NCI-H526 (cell line): ENCODE measurements at regions not wholly inside any gene's neighbourhood (a gene's known extent, or its start where the extent isn't known, plus 50 kb on each side); places are given as distances from the start of the nearest gene placed in this dataset.
"Not testable (repeated sequence)": the region's sequence is repeated elsewhere in the genome, so short reads cannot be mapped to it uniquely, and the experiment has no call there.

Source experiments
- DNase-seq, 2 experiments: peaks; one replicate each; lab custom pipeline; 2025; lab: John Stamatoyannopoulos, UW

DNA sequence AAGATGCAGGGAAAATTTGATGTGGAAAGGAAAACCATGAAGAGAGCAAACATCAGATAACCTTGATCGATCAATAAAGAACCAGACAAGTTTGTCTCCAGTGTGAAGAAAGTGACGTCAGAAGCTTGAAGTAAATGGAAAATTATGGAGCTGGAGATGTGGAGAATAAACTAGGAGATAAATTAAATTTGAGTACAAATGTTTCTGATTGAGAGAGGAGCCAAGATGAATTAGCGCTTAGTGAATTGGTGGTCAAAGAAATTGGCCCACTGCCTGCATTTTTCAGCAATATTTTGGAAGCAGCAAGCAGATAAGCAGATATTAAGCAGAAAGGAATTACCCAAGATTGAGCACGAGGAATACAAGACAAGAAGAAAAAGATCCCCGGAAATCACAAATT, 567.3 kb upstream of the ZNF385D start:
- no peak for DNase-seq

DNA sequence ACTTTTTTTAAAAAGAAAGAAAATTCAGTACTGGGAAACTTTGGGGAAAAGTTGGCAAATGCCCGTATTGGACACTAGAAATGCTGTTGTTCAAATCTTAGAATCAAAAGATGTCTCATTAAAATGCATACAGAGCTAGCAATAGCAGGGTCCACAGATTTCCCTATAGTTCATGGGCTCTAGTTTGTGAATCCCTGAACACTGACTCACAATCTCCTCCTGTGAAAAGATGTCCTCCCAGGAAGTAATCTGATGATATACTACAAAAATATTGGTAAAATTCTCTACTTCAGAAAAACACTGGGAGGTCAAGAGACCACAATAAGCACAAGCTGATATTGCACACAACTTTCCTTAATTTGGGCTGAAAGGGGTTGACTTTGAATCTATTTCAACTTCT, 568.4 kb upstream of the ZNF385D start:
- DNase-seq: no peak

DNA sequence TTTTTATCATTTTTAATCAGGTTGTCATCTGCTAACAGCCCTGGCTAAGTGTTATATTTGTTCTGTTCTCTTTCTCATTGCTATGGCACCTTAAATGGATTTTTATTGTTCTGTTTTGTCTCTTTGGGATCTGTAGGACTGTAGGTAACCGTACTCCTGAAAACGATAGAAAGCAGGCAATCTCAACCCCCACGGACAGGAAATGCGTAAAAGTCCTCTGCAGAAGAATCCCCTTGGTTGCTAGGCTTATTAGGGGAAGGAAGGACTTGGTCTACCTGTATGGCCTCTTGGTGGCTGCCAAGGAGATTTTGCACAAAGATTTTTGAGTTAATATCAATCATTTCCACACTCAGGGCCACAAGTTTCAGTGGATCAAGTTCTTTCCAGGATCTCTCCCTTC, 571.9 kb upstream of the ZNF385D start:
- DNase-seq: no peak

DNA sequence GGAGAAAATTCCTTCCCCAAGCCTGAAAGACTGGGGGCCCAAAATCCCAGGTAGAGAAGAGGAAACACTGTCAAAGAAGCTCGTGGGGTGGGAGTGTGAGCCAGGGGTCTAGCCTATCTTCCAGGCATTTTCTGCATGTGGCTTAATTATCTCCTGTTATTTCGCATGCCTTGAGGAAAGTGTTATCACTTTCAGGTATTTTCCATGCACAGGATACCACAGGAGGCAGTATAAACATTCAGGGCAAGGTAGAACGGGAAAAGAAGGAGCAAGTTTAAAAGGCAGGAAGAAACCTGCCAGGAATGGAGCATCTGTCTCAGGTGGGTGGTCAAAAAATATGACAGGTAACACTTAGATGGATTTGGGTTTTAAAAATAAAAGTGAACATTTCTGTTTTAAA, 575.3 kb upstream of the ZNF385D start:
- DNase-seq: no peak

DNA sequence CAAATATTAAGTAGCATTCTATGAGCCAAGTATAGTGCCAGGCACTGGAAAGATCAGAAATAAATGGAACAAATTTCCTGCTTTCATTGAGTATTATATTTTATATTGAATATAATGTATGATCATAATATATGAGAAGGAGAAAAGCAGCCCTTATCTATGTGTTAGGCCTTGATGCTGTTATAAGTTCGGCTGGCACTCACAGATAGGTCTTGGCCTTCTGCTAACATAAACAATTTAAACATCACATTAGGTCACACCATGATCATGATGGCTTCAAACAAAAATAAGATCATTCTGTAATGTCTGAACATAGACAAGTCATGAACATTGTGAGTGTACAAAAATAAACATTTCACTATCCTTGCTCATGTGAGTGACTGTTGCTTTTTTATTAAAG, 584.0 kb upstream of the ZNF385D start:
- no peak for DNase-seq

DNA sequence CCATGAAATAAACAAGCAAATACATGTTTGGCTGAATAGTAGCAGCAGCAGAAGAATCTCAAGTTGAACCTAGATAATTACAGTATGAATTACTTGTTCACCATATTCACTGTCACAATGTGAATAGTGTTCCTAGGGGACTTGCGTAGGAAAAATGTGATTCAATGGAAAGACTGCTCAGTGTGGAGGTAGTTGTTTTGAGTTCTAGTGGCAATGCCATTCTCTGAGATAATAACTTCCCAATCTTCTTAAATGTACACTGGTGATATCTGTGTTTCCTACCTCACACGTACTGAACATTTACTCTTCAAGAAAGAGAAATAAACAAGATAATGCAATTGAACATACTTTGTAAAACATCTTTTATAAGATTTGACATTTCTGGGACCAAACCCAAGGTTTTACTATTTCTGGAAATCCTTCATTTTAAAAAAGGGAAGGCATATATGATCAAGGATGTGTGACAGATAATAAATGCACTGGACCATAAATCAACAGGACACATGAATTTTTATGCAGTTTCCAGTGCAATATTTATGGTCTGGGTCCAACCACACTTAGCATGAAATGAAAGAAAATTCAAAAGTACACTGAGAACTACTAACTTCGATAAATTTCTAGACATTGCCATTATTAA, 598.3 kb upstream of the ZNF385D start:
- no peak for DNase-seq

DNA sequence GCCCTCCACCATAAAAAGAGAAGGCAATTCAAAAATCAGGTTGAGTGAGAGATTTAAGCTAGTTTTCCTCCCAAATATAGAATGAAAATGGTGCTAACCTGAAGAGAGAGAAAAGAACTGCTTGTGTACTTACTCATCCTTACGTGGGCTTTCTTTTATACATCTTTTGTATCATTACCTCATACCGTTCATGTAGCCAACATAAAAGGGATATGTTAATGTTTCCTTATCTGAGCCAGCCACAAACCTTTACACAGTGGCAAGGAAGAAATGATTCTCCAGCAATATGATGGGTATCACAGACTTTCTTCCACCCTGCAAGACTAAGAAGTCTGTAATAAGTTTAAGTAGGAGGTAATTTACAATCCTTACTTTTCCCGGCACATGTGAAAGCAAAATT, 600.8 kb upstream of the ZNF385D start:
- DNase-seq: no peak

DNA sequence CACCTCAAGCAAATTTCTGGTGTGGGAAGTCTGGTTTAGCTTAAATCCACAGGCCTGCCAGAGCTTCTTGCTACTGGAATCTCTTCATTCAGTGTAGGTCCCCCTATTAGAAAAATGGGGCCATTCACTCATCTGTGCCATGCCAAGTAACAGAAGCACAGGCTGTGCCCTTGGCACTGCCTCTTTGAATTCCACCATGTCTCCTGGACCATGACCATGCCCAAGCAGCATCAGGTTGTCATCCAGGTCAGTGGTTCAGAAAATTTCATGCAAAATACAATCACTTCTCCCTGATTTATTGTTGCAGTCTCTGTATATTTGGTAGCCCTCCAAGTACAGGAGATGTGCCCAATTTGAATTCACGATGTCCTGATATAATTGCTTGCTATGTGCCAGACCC, 602.1 kb upstream of the ZNF385D start:
- no peak for DNase-seq

DNA sequence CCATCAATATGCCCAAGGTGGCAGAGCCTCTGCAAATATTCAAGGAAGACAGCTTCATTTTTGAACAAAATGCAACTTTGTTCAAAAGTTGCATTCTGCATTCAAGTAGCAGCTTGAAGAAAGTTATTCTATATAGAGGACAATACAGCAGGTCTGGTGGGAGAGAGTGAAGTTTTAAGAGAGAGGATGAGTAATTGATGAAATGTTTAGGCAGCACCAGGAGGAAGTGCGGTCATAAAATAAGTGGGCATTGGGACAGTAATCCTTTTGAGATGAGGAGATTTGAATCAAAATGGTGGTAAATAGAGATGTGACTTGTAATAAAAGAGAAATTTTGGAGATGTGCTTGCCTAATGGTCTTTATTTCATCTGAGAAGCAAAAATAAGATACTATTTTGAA, 607.3 kb upstream of the ZNF385D start:
- DNase-seq: no peak

DNA sequence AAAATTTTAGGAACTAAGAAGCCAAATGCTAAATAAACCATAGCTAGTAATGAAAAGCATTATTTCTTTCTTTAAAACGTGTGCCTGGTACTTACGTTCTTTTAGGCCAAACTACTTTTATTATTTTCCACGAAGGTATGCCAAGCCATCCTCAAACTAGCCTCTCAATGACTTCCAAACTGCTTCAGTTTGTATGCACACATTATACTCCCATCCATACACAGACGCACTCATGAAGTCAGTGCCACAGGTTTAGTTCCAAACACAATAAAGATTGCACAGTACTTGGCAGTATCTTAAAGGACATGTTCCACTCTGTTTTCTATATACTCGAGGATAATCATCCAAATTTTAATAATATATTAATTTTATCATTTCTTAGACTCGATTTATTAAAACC, 609.2 kb upstream of the ZNF385D start:
- DNase-seq: no peak

DNA sequence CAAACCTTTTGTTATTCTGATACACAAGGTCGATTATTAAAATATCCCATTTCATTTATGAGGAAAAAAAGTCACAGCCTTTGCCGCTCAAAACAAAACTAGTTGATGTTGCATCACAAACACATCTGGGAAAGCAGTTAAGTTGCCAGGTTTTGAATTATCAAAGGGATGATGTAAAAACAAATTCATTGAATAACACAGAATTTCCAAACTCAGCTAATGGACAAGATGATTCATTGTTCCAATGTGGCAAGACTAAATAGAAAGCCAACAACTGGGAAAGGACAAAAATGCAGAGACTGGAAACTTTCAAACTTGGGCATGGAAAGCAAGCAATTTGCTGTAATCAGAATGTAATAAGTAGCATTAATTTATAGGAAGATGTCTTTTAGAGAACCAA, 610.0 kb upstream of the ZNF385D start:
- no peak for DNase-seq

DNA sequence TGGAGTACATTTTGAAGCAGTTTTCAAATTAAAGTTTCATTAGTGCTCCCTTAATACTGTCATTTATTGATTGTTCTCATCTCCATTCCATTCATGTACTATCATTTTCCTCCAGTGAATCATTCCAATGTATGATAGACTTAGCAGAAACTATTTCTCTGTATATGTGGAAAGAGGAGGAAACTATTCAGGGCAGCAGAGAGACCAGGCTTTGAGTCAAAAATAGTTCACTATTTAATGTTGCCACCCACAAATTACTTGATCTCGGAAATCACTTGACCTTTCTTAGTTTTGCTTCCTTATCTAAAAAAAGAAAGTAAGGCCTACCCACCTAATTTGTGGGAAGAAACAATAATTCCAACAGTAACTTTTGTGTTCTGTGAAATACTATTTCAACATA, 610.5 kb upstream of the ZNF385D start:
- DNase-seq: no peak

DNA sequence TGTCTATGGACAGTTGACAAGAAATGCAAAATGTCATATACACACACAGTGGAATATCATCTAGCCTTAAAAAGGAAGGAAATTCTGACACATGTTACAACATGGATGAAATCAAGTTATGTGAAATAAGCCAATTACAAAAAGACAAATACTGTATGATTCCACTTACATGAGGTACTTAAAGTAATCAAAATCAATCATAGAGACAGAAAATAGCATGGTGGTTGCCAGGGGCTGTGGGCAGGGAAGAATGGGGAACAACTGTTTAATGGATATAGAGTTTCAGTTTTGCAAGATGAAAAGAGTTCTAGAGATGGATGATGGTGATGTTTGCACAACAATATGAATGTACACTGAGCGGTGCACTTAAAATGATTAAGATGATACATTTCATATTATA, 613.8 kb upstream of the ZNF385D start:
- no peak for DNase-seq

DNA sequence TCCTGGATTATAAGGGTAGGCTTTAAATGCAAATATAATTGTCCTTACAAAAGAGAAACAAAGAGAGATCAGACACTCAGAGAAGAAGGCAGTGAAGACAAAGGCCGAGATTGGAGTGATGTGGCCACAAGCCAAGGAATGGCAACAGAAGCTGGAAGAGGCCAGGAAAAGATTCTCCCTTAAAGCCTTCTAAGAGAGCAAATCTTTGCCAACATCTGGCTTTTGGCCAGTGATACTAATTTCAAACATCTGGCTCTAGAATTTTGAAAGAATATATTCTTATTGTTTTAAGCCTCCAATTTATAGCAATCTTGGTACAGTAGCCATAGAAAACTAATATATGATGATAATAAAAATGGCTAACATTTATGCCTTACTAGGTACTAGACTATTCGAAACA, 615.8 kb upstream of the ZNF385D start:
- DNase-seq: no peak

DNA sequence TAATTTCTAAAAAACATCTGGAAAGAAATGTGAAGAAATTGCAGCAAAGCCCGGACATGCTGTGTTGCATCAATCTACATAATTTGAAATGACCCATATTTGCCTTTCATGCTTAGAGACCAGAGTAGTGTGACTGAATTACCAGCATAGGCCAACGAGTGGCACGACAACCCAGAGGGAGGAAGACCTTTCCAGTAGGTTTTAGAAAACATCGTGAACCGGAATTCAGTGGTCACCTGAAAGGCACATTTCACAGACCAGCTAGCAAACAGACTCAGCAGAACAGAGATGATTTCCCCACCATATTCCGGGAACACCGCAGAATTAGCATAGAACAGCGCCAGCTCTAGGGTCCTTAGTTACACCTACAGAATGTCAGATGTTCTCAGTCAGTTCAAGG, 620.0 kb upstream of the ZNF385D start:
- no peak for DNase-seq

DNA sequence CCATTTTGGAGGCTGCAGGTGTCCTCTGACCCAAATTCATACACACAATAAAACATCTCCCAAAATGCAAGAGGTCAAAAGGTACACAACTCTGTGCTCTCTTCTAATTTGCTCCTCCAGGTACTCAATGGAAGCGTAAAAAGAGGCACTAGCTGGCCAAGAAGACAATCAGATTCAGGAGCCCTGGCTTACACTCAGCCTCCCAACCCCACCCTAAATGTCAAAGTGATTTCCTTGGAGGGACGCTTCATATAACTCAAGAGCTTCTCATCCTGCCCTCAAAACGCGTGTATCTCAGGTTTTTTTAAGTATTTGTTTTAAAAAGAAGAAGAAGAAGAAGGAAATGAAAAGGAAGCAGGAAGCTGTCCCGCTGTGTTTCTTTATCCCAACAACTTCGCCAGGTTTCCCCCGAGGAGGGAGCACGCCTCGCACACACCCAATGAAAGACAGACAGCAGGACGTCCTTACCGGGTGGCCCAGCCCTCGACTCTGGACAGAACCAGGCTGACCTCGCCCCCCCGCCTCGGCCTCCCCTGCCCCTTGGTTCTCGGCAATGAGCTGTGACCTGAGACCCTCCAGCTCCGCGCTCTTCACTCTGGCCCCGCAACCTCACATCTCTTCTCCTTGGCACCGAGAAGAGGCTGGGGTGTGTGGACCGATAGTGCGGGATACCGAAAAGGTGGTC, 620.7 kb upstream of the ZNF385D start:
- no peak for DNase-seq

DNA sequence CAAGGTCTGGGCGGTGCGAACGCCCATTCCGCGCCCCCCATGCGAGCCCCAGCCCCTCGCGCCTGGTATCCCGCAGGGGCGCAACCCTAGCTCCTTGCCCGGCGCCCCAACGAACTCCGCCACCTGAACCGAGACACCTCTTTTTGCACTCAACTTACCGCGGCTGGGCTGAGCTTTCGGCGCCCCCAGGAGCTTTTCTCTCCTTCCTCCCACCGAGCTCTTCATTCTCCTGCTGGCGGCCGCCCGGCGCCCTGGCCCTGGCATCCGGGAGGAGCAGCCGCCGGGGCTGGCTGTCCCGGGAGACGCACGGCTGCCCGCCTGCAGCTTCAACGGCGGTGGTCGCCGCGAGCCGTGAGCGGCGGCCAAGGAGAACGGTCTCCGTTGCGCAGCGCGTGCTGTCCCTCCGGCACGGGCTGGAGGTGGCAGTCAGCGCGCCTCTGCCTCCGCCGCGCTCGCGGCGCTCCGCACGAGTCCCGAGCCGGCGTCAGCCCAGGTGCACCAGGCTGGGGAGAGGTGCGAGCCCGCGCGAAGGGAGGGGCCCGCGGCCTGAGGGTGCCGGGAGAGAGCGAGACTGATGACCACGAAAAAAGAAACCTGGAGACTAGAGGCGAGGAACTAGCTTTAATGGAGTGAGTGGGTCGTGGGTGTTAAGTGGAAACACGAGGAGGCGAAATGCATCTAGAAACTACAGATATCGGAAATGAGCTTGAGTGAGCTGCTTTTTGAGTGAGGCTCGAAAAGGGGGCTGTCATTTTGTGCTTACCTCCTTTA, 621.5 kb upstream of the ZNF385D start:
- peak; percentile 4 to 40 for DNase-seq

DNA sequence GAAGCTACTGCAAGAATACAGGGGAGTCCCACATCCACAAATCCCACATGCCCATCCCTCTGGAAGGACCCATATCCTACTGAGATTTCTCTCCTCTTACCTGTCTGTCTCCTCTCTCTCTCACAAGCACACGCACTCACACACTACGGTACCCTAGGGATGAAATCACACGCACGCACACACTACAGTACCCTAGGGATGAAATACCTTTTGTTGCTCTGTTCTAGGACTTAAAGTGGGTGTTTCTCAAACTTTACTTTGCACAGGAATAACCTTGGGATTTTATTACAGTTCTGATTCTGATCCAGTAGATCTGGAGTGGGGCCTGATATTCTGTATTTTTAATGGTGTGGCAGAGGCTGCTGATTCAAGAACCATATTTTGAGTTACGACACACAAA, 622.2 kb upstream of the ZNF385D start:
- no peak for DNase-seq

DNA sequence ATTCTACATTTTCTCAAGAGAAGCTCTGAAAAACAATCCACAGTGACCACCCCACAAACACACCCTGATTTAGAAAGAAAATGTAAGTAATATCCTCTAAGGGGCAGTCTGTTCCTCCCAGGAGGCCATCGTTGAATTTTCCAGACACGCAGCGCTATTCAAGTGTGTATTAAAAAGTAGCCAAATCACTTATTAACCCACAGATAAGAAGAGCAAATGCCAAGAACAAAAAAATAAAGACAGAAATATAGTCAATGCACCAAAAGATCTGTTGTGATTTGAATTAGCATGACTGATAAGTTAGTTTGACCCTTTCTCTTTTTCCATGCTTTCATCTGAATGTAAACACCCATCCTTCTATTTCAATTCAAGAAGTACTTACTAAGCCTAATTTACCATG, 622.8 kb upstream of the ZNF385D start:
- DNase-seq: no peak

DNA sequence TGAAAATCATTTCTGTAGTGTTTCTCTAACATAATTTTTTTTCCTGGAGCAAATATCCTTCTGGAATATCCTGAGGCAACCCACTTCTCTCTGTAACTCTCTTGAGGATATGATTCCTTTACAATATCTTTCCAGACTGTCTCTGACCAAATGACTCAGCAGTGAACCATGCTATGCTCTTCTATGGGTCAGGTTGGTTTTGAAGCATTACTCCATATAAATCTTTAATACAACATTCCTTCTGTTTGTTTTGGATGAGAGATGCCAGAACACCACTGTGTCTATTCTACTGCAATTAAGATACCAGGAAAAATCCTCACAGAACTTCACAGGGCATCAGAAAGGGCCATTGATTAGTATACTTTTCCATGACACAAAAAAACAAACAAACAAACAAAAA, 626.4 kb upstream of the ZNF385D start:
- DNase-seq: no peak

DNA sequence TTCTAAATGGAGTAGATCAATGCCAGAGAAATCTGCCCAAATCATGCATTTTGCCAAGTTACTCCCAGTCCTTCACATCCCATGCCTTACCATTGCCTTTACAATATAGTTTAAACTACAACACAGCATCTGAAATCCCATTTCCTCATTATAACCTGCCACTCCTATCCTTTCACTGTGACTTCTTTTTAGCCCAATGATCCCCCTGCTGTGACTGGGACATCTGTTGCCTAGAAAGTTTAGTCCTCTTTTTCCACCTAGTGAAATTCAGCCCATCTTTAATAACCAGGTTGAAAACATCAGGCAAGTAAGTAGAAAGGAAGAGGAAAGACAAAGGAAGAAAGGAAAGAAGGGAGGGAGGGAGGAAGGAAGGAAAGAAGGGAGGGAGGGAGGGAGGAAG, 627.9 kb upstream of the ZNF385D start:
- no peak for DNase-seq

DNA sequence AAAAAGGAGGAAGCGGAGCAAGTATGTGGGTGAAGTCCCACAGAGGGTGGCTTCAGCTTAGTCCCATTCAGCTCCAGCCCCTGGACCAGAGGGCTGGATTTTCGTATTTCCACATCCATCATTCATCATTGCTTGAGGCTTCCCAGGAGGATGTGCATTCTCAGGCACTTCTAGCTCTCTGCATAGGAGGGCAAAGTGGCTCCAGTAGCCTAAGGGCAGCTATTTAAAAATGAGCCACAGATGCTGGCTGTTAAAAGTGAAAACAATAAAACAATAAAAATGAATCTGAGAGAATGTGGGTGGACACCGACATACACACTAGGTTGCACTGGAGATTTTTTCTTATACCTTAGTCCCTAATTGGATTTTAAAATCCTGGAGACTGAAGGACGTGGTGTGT, 629.2 kb upstream of the ZNF385D start:
- DNase-seq: no peak

DNA sequence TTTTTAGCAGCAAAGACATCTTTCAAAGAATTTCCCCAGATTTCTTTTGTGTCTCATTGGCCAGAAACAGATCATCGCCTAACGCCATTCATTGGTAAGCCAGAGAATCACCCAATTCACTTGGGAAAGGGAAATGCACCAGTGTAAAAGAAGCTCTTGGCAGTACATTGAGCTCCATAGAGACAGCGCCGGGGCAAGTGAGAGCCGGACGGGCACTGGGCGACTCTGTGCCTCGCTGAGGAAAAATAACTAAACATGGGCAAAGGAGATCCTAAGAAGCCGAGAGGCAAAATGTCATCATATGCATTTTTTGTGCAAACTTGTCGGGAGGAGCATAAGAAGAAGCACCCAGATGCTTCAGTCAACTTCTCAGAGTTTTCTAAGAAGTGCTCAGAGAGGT, 630.6 kb upstream of the ZNF385D start:
- not testable (repeated sequence) for DNase-seq

DNA sequence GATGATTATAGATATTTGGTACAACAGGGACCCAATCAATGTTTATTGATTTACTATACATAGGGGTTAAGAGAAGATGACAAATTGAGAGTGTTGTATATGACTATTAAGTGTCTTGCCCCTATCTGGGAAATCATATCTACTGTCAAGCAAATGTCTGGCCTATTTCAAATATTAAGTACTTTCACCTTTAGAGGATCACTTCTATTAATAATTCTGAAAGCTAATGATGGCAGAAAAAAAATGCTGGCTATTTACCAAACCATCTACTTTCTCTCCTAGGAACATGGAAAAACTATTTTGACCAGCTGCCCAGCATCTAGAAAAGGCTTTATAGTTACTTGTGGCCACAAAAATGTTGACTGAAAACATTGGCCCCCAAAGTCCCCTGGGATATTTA, 632.3 kb upstream of the ZNF385D start:
- DNase-seq: no peak
